HepG2 (cell line): ENCODE measurements at regions not wholly inside any gene's neighbourhood (a gene's known extent, or its start where the extent isn't known, plus 50 kb on each side); places are given as distances from the start of the nearest gene placed in this dataset.

Experiments
- EED ChIP-seq: sonication (generic); formaldehyde crosslinking; IDR thresholded peaks from 2 replicates; pipeline ENCODE4 v1.5.0; 2020; ENCODE audit warnings: mild to moderate bottlenecking, missing genetic modification reagents
- FOXM1 ChIP-seq: sonication (generic); formaldehyde crosslinking; IDR thresholded peaks from 2 replicates; pipeline ENCODE4 v1.5.0; 2020; ENCODE audit warnings: missing genetic modification reagents
- KAT7 ChIP-seq: IDR thresholded peaks from 2 replicates; pipeline ENCODE4 v1.6.1; 2018; ENCODE audit warnings: borderline replicate concordance, missing compliant biosample characterization
- PBX3 ChIP-seq: sonication (generic); formaldehyde crosslinking; IDR thresholded peaks from 2 replicates; pipeline ENCODE4 v1.8.1; 2023; ENCODE audit warnings: missing genetic modification reagents, inconsistent platforms, borderline replicate concordance
- POLR2AphosphoS5 ChIP-seq: IDR thresholded peaks from 2 replicates; pipeline ENCODE4 v1.6.1; 2012; ENCODE audit warnings: low read depth, low read length
- RBM22 ChIP-seq: fragments of 200-400 bp; formaldehyde crosslinking; optimal IDR thresholded peaks from 2 replicates; pipeline ENCODE3; 2017; ENCODE audit warnings: mild to moderate bottlenecking, low read length, moderate library complexity
- TBL1XR1 ChIP-seq: fragments of 150-350 bp; IDR thresholded peaks from 2 replicates; pipeline ENCODE4 v1.6.1; 2014; ENCODE audit warnings: borderline replicate concordance, low read length; ENCODE audit not compliant: partially characterized antibody
- ZNF121 ChIP-seq: sonication (generic); formaldehyde crosslinking; IDR thresholded peaks from 2 replicates; pipeline ENCODE4 v1.5.0; 2020; ENCODE audit warnings: mild to moderate bottlenecking, missing genetic modification reagents
- TF ChIP-seq, protein P1 (sequence below): sonication (generic); formaldehyde crosslinking; IDR thresholded peaks from 2 replicates; pipeline ENCODE4 v1.5.0; 2020; ENCODE audit warnings: mild to moderate bottlenecking, missing genetic modification reagents, moderate library complexity
- TF ChIP-seq, protein P2 (sequence below), 2 experiments: fragments of 450-650 bp in 1 of 2; sonication (generic) in 1 of 2; formaldehyde crosslinking; IDR thresholded peaks; 2 replicates each; pipeline versions ENCODE4 v1.5.0 to v1.8.0; 2020 to 2022; ENCODE audit warnings: mild to moderate bottlenecking in 1 of 2, missing genetic modification reagents in 1 of 2

GRCh38 chr2:62441824-62442223 is 64.2 kb downstream of the TMEM17 start:
- TF ChIP-seq TBL1XR1 (no peak), EED (CRISPR knock-in tag) (no peak), PBX3 (no peak), KAT7 (no peak), FOXM1 (CRISPR knock-in tag) (no peak), ZNF121 (CRISPR knock-in tag) (no peak), POLR2AphosphoS5 (no peak), RBM22 (no peak)
- TF ChIP-seq, protein P1, sequence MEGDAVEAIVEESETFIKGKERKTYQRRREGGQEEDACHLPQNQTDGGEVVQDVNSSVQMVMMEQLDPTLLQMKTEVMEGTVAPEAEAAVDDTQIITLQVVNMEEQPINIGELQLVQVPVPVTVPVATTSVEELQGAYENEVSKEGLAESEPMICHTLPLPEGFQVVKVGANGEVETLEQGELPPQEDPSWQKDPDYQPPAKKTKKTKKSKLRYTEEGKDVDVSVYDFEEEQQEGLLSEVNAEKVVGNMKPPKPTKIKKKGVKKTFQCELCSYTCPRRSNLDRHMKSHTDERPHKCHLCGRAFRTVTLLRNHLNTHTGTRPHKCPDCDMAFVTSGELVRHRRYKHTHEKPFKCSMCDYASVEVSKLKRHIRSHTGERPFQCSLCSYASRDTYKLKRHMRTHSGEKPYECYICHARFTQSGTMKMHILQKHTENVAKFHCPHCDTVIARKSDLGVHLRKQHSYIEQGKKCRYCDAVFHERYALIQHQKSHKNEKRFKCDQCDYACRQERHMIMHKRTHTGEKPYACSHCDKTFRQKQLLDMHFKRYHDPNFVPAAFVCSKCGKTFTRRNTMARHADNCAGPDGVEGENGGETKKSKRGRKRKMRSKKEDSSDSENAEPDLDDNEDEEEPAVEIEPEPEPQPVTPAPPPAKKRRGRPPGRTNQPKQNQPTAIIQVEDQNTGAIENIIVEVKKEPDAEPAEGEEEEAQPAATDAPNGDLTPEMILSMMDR: no peak
- TF ChIP-seq, protein P2, sequence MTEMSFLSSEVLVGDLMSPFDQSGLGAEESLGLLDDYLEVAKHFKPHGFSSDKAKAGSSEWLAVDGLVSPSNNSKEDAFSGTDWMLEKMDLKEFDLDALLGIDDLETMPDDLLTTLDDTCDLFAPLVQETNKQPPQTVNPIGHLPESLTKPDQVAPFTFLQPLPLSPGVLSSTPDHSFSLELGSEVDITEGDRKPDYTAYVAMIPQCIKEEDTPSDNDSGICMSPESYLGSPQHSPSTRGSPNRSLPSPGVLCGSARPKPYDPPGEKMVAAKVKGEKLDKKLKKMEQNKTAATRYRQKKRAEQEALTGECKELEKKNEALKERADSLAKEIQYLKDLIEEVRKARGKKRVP (CRISPR knock-in tag; IDR thresholded peaks at IDR 0.05): no peak
